ENCODE measurements at regions not wholly inside any gene's neighbourhood (a gene's known extent, or its start where the extent isn't known, plus 50 kb on each side); places are given as distances from the start of the nearest gene placed in this dataset.

DNA sequence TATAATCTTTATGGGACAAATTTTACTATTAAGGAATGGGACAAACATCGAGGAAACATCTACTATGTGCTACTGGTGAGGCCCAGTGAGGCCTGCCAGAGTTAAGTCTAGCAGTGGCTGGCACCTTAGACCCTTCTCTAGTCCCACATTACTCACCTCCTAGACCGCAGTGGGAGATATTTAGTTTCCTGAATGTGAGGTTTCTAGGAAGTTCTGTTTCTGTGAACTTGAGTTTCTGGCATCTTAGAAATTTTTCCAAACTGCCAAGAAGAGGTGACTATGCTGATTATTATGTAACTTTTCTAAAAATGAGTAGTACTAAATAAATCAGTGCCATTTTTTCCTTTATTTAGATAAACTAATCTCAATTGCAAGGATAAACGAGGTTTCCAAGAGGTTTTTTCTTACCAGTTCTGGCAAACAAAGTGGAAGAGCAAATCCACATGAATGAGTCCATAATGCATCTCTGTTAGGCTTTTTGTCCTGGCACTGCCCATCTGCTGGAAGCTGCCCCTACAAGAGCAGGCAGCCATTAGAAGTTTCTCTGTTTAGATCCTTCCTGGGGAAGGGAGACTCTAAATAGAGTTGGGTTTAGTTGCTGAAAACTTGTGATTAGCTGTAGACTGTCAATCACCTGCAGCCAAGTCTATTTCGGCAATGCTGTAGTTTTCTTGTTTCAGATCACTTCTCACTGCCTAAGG, 348.7 kb downstream of the MAN2A1 start:
- Histone ChIP-seq H4K5ac (ENCODE audit: low read depth, low read length) (no peak overlapping the region), H3K56ac (ENCODE audit: extremely low read depth, insufficient read depth, low read length) (no peak overlapping the region), H2BK20ac (ENCODE audit: low read depth, low read length) (no peak overlapping the region), H2AFZ (replicated peaks; ENCODE audit: low read length, poor library complexity) (no peak overlapping the region), H2BK120ac (ENCODE audit: low read depth, low read length) (no peak overlapping the region), H2BK15ac (ENCODE audit: low read depth, low read length) (no peak overlapping the region), H3K4me2 (ENCODE audit: low read depth, low read length) (no peak overlapping the region), H3K9me1 (ENCODE audit: insufficient read depth, low read length) (no peaks in the 10 kb centered on the region), H3K23ac (ENCODE audit: low read depth, low read length) (no peak overlapping the region), H3K36me3 (ENCODE audit: control insufficient read depth, insufficient read depth, low read length) (no peaks in the 10 kb centered on the region), H3K4me1 (ENCODE audit: control insufficient read depth, insufficient read depth, low read length) (no peaks in the 10 kb centered on the region), H3K18ac (ENCODE audit: low read depth, low read length) (no peak overlapping the region), H2BK5ac (ENCODE audit: low read depth, low read length, poor library complexity, severe bottlenecking) (no peak overlapping the region), H3K27ac (ENCODE audit: insufficient read depth, low read length) (no peak overlapping the region), H3K4ac (ENCODE audit: low read depth, low read length) (no peak overlapping the region), H4K91ac (ENCODE audit: insufficient read depth, low read depth, low read length) (no peak overlapping the region), H3K27me3 (ENCODE audit: control insufficient read depth, insufficient read depth, low read length) (no peaks in the 10 kb centered on the region), H3K79me1 (ENCODE audit: low read depth in 1 of 2, low read length in 2 of 2) (no peaks in the 10 kb centered on the region), H2AK9ac (replicated peaks; ENCODE audit: low read depth, low read length, poor library complexity) (no peak overlapping the region), H3K14ac (replicated peaks; ENCODE audit: low read depth, low read length) (no peak overlapping the region), H3K4me3 (ENCODE audit: insufficient read depth, low read depth, low read length) (no peak overlapping the region), H3K9me3 (ENCODE audit: control insufficient read depth, insufficient read depth, low read length) (no peaks in the 10 kb centered on the region), H4K20me1 (ENCODE audit: insufficient read depth, low read length) (no peaks in the 10 kb centered on the region), H2AK5ac (ENCODE audit: low read depth, low read length) (no peak overlapping the region), H4K8ac (ENCODE audit: low read depth in 2 of 2, low read length in 2 of 2) (no peak overlapping the region), H3K9ac (ENCODE audit: low read depth, low read length) (no peak overlapping the region)
- TF ChIP-seq CHD1 (IDR thresholded peaks at IDR 0.05; ENCODE audit: low read depth, low read length) (no peak), BHLHE40 (IDR thresholded peaks at IDR 0.05; ENCODE audit: low read depth, low read length) (no peak), POLR2A (IDR thresholded peaks at IDR 0.05; ENCODE audit: low read depth, low read length) (no peak), MXI1 (IDR thresholded peaks at IDR 0.05; ENCODE audit: borderline replicate concordance, low read depth, low read length) (no peak), FOS (IDR thresholded peaks at IDR 0.05; ENCODE audit: low read depth, low read length) (no peak), CTCF (conservative IDR thresholded peaks at IDR 0.05; ENCODE audit: low read depth, low read length) (no peak)
- WGBS, 2 experiments (ENCODE audit: extremely low coverage in 2 of 2, insufficient read length in 1 of 2): no CpG with 5 or more reads among the region's 4 CpGs
- intact Hi-C loops (cut with micrococcal nuclease) (no loop called here), in situ Hi-C loops (cut with MboI; ENCODE audit: low sequenced_read_pairs) (no loop called here), dilution Hi-C loops (cut with HindIII; ENCODE audit: low sequenced_read_pairs, unreplicated experiment) (no loop called here)
- DNase-seq (no peak), ATAC-seq (ENCODE audit: low read depth) (no peak)
- ChIA-PET POLR2A (ENCODE audit: unreplicated experiment) (no interaction called here), CTCF (no interaction called here)
- no TSS peak for BruUV-seq (replicated peaks)

All from IMR-90 (cell line).